Eye (tissue), 1 donor: ENCODE measurements at regions not wholly inside any gene's neighbourhood (a gene's known extent, or its start where the extent isn't known, plus 50 kb on each side); places are given as distances from the start of the nearest gene placed in this dataset.
"Not testable (repeated sequence)": the region's sequence is repeated elsewhere in the genome, so short reads cannot be mapped to it uniquely, and the experiment has no call there.

ENCODE experiments used
- DNase-seq: peaks from one replicate; pipeline ENCODE4 v3.0.0-alpha.2; 2015

- DNase-seq, result not testable (repeated sequence)
These were observed 54.8 kb upstream of the ZNF717 start for GRCh38 chr3:75840160-75840559.

DNA sequence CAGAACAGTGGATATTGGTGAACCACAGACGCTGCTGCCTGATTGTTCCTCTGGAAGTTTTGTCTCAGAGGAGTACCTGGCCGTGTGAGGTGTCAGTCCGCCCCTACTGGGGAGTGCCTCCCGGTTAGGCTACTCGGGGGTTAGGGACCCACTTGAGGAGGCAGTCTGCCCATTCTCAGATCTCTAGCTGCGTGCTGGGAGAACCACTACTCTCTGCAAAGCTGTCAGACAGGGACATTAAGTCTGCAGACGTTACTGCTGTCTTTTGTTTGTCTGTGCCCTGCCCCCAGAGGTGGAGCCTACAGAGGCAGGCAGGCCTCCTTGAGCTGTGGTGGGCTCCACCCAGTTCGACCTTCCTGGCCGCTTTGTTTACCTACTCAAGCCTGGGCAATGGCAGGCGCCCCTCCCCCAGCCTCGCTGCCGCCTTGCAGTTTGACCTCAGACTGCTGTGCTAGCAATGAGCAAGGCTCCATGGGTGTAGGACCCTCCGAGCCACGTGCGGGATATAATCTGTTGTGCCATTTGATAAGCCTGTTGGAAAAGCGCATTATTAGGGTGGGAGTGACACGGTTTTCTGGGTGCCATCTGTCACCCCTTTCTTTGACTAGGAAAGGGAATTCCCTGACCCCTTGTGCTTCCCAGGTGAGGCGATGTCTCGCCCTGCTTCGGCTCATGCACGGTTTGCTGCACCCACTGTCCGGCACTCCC is 65.1 kb upstream of the ZNF717 start:
- DNase-seq, result not testable (repeated sequence)

- no peak for DNase-seq
These were observed 77.8 kb upstream of the ZNF717 start for GRCh38 chr3:75863130-75863529.

DNA sequence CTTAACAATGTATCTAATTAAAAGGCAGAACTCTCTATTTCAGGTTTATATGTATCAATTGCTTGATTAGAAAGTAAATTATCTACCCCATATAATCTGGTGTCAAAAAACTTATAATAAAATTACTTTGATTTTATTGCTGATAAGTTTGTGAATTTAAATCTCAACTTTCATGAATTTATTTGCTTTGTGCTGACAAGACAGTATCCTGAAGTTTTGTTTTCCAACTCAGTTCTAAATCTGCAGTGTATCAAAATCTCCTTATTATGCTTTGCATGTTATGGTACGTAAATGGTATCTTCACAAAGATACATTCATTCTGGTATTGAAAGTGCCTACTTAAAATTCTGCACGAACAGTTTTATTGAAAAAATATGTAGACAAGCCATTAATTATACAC is 78.5 kb upstream of the ZNF717 start:
- no peak for DNase-seq

DNA sequence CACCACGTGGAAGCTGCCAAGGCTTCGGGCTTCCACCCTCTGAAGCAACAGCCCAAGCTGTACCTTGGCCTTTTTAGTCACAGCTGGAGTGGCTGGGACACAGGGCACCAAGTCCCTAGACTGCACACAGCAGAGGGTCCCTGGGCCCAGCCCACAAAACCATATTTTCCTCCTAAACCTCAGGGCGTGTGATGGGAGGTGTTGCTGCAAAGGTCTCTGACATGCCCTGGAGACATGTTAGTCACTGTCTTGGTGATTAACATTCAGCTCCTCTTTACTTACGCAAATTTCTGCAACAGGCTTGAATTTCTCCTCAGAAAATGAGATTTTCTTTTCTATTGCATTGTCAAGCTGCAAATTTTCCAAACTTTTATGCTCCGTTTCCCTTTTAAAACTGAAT is 98.4 kb upstream of the ZNF717 start:
- DNase-seq, result not testable (repeated sequence)

DNA sequence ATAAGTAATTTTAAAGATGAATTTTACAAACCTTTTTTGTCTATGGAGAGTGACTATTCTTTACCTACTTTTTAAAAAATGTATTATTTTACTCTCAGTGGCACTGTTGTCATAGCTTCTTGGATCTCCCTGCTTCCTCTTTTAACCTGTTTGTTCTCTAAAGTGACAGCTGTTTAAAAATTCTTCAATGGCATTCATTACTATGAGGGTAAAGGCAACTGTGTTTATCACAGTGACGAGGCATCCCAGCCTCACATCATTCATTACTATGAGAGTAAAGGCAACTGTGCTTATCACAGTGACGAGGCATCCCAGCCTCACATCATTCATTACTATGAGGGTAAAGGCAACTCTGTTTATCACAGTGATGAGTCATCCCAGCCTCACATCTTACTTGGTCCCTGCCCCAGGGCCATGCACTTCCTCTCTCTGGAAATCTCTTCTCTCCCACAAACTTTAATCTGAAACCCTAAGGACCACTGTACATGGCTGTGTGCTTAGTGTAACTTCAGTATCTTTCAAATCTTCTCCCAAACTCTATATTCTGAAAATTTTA is 101.7 kb upstream of the ZNF717 start:
- no peak for DNase-seq

- no peak for DNase-seq
These were observed 108.9 kb upstream of the ZNF717 start for GRCh38 chr3:75894234-75894633.

DNA sequence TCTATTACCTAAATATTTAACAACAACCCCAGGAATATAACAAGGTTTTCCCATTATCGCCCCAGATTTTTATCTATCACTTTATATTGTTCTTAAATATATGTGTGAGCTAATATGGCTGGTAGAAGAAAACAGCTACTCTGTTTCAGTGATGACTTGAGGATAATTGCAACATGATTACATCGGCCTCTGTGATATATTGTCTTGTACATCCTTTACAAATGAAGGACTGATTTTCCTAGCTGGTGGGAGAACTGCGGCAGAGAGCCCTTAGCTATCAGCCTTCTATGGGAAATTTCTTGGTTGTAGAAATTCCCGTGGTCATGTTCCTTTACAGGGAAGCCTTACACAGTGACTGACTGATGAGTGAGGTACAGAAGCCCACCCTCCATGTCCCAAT is 110.9 kb upstream of the ZNF717 start:
- DNase-seq, result no peak

GRCh38 chr3:75901446-75901845 is 116.1 kb upstream of the ZNF717 start:
- not testable (repeated sequence) for DNase-seq

DNA sequence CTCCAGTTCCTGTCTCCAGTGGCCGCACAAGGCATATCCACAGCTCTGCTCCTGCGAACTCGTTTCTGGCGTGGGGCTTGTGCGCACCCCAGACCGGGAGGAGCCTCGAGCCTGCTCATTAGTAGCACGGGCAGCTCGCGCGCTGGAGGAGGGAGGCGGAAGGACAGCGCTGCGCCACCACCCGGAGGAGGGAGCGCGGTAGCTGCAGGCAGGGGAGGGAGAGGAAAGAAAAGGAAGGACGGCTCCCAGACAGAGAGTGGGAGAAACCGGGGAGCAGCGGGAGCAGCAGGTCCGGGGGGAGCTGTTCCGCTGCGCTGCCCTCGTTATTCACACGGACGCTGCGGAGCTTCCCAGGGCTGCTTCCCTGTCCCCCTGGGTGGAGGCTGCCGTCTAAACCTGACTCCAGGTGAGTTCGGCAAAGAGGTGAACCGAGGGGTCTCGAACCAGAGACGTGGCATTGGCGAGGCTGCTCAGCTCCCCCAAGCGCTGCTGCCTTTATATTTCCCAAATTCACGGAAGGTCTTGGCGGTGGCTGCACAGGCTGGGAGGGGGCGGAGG is 121.3 kb upstream of the ZNF717 start:
- peak; percentile 86 for DNase-seq

DNA sequence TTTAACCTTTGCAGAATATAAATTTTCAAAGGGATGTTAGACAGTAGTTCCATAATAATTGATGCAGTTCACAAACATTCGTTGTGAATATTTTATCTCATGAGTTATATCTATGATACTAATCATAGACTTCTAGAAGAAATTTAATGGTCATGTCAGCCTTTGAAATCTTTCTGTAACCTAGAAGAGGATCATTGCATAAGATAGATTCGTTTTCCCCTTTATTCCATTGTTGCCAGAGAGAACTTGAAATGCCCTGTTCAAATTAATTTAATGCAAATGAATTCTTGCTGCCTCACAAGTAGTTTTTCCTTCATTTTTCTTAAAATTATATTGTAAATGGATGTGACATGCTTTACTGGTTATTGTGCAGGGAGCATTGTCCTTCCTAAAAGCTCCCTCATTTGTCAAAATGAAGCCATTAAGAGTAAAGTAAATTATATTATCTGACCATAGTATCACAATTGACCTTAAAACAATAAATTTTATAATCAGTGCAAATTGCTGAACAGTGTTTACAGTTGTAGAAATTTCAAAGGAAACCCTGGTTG is 128.5 kb upstream of the ZNF717 start:
- DNase-seq, result no peak

DNA sequence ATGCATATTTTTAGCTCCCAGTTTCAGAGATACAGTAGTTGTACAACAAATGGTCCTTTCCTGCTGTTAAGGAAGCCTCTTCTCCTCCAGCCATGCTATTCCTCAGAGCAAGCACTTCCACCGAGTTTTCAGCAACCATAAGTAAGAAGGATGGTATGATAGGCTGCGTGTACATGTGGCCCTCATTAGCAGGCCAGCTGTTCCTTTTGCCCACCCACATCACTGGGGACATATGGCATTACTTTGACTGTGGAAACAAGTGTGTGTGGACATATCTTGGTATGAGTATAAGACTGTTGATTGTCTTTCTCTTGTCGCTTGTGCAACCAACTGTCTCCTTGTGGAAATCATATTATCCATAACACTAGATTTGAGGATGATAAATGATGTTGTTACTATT is 129.4 kb upstream of the ZNF717 start:
- peak; percentile 8 for DNase-seq

DNA sequence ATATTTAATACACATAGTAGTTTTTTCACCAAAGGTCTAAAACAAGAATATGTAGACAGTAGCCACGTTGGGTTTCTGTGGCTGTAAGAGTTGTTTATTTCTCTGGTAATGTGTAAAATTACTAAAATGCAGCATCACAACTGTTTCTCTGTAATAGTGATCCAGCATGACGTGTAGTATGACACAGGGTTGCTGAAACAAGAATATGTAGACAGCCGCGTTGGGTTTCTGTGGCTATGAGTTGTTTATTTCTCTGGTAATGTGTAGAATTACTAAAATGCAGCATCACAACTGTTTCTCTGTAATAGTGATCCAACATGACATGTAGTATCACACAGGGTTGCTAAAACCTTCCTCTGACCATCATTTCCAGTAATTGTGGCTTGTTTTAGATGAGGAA is 153.6 kb upstream of the ZNF717 start:
- DNase-seq, result no peak

DNA sequence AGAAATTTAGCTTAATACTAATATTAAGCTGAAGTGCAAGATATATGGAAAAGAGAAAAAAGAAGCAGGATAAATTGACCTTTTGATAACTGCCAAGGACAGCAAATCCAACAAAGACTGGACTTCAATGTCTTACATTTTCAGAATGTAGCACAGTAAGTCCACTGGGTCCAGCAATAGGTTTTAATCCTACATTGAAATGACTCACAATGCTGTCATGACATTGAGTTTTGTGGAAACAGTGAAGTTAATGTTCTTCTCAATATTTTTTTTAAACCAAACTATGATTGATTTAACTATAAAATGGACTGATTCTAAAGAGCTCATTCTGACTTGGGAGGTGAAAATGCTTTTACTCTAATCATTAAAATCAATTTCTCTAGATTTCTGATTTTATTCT is 166.6 kb upstream of the ZNF717 start:
- no peak for DNase-seq

GRCh38 chr3:75960031-75960430 is 174.7 kb upstream of the ZNF717 start:
- not testable (repeated sequence) for DNase-seq

DNA sequence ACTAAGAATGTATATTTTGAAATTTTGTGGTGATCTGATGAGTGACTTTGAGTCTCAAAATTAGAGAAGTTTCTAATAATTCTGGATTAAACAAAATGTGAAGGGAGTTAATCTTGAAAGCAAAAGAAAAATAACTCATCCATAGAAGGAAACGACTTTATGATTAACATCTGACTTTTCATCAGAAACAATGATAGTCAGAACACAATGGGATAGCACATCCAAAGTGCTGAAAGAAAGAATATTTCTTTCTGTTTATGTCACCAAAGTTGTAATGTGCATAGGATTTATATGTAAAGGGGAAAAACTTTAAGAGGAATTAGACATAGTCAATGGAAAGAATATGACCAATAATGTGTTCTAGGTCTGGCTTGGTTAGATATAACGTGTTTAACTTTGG is 176.7 kb upstream of the ZNF717 start:
- not testable (repeated sequence) for DNase-seq

- no peak for DNase-seq
These were observed 181.7 kb upstream of the ZNF717 start for GRCh38 chr3:75967071-75967470.

GRCh38 chr3:75978686-75979085 is 193.3 kb upstream of the ZNF717 start:
- no peak for DNase-seq

DNA sequence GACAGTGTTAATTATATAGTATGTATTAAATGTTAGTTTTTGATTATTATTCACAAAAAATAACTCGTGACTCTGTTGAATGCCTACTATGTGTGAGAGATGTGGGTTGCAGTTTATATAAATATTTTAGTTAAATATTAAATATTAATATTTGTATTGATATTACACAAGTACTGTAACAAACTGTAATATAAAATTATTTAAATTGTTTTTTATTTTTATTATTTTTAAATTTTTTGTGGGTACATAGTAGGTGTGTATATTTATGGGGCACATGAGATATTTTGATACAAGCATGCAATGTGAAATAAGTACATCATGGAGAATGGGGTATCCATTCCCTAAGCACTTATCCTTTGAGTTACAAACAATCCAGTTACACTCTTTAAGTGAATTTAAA is 196.1 kb upstream of the ZNF717 start:
- no peak for DNase-seq

DNA sequence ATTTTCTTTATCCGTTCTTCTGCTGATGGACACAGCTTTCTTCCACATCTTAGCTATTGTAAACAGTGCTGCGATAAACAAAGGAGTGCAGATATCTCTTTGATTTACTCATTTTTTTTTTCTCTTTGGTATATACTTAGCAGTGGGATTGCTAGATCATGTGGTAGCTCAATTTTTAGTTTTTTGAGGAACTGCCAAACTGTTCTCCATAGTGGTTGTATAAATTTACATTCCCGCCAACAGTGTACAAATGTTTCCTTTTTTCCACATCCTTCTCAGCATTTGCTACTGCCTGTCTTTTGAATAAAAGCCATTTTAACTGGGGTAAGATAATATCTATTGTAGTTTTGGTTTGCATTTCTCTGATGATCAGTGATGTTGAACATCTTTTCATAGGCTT is 196.8 kb upstream of the ZNF717 start:
- DNase-seq, result no peak

DNA sequence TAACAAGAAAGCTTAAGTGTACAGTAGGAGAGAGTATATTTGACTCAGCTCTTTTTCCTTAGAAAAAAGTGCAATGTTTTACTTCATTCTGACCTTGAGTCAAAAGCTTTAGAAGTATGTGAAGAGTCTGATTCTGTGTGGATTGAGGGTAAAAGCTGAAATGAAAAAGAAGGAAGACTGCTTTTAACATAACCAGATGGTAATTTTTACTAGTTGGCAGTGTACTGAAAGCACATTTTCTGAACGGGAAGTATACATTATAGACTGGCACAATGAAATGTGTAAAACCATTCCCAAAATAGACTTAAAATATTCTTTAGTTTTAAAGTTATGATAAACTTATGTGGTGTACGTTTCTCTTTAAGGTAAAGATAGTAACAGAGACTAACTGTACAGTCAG is 197.8 kb upstream of the ZNF717 start:
- DNase-seq, result peak; percentile 5

GRCh38 chr3:75983609-75984290 is 198.4 kb upstream of the ZNF717 start:
- peak; percentile 1 for DNase-seq

DNA sequence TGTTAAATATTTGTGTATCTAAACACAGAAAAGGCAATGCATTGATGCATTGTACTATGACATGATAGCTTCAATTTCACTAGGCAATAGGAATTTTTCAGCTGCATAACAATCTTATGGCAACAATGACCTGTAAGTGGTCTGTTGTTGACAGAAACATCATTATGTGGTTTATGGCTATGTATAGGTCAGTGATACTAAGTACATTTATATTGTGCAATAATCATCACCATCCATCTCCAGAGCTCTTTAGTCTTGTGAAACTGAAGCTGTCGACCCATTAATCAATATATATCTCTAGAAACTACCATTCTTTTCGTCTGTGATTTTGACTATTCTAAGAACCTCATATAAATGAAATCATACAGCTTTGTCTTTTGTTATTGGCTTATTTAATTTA is 200.1 kb upstream of the ZNF717 start:
- no peak for DNase-seq

- DNase-seq, result no peak
These were observed 224.9 kb upstream of the ZNF717 start for GRCh38 chr3:76010252-76010651.
